ENCODE measurements at regions not wholly inside any gene's neighbourhood (a gene's known extent, or its start where the extent isn't known, plus 50 kb on each side); places are given as distances from the start of the nearest gene placed in this dataset.

- H3K4me3 ChIP-seq (ENCODE audit: low read depth, low read length): no peak overlapping the region
- H3K4me1 ChIP-seq: no peaks in the 10 kb centered on the region
- peaks cover 3% of the 10 kb centered on the region for H3K27me3 ChIP-seq
- H3K9me3 ChIP-seq: no peaks in the 10 kb centered on the region
- H3K36me3 ChIP-seq: no peaks in the 10 kb centered on the region
- TF ChIP-seq CTCF (IDR thresholded peaks at IDR 0.05; ENCODE audit: low read depth, low read length): no peak
- no peak for DNase-seq
Observed at GRCh38 chr12:9392842-9393241, 184.6 kb upstream of the PZP start.

- no peak for TF ChIP-seq CTCF (IDR thresholded peaks at IDR 0.05; ENCODE audit: low read depth, low read length)
- no peak for DNase-seq
- Histone ChIP-seq H3K9me3 (no peaks in the 10 kb centered on the region), H3K4me3 (ENCODE audit: low read depth, low read length) (no peak overlapping the region), H3K4me1 (no peaks in the 10 kb centered on the region), H3K36me3 (no peaks in the 10 kb centered on the region), H3K27me3 (peaks cover 3% of the 10 kb centered on the region)
Observed at GRCh38 chr12:9391815-9392214, 183.6 kb upstream of the PZP start.

- Histone ChIP-seq H3K9me3 (no peaks in the 10 kb centered on the region), H3K4me3 (ENCODE audit: low read depth, low read length) (no peak overlapping the region), H3K4me1 (no peaks in the 10 kb centered on the region), H3K36me3 (no peaks in the 10 kb centered on the region), H3K27me3 (peaks cover 3% of the 10 kb centered on the region)
- TF ChIP-seq CTCF (IDR thresholded peaks at IDR 0.05; ENCODE audit: low read depth, low read length): no peak
- no peak for DNase-seq
Observed at GRCh38 chr12:9390761-9391160, 182.6 kb upstream of the PZP start.

GRCh38 chr12:9389796-9390195 is 181.6 kb upstream of the PZP start:
- DNase-seq: no peak
- TF ChIP-seq CTCF (IDR thresholded peaks at IDR 0.05; ENCODE audit: low read depth, low read length): no peak

GRCh38 chr12:9388379-9388778 is 180.2 kb upstream of the PZP start:
- TF ChIP-seq CTCF (IDR thresholded peaks at IDR 0.05; ENCODE audit: low read depth, low read length): no peak
- Histone ChIP-seq H3K9me3 (no peaks in the 10 kb centered on the region), H3K36me3 (no peaks in the 10 kb centered on the region), H3K4me1 (no peaks in the 10 kb centered on the region), H3K4me3 (ENCODE audit: low read depth, low read length) (no peak overlapping the region), H3K27me3 (peaks cover 3% of the 10 kb centered on the region)
- DNase-seq: no peak

More at GRCh38 chr12:9389796-9390195, 181.6 kb upstream of the PZP start:
- Histone ChIP-seq H3K27me3 (peaks cover 3% of the 10 kb centered on the region), H3K4me3 (ENCODE audit: low read depth, low read length) (no peak overlapping the region), H3K36me3 (no peaks in the 10 kb centered on the region), H3K4me1 (no peaks in the 10 kb centered on the region), H3K9me3 (no peaks in the 10 kb centered on the region)

GRCh38 chr12:9387450-9387849 is 179.3 kb upstream of the PZP start:
- Histone ChIP-seq H3K27me3 (peaks cover 3% of the 10 kb centered on the region), H3K4me3 (ENCODE audit: low read depth, low read length) (no peak overlapping the region), H3K9me3 (no peaks in the 10 kb centered on the region), H3K36me3 (no peaks in the 10 kb centered on the region), H3K4me1 (no peaks in the 10 kb centered on the region)
- no peak for DNase-seq
- no peak for TF ChIP-seq CTCF (IDR thresholded peaks at IDR 0.05; ENCODE audit: low read depth, low read length)

Measured in BE2C (cell line).